ENCODE measurements at regions not wholly inside any gene's neighbourhood (a gene's known extent, or its start where the extent isn't known, plus 50 kb on each side); places are given as distances from the start of the nearest gene placed in this dataset.

DNA sequence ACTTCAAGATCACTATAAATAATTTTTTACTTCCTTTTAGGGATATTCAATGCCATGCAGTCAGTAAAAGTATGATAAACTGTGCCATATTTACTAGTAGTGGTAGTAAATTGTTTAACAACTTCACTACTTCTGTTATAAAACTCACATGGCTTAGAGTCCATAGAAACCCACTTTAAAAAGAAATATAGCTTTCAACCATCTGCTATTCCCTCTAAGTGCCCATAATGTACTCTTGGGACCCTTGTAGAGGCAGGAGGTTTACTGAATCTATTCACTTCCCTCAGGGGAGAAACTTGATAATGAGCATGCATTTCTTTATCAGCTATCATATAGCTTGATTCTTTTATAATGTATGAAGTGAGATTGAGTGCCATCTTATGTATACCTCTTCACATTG lies 1448.4 kb upstream of the ALCAM start:
- H3K4me3 ChIP-seq = no peak overlapping the region
- no peaks in the 10 kb centered on the region for H3K9me3 ChIP-seq
- ATAC-seq (ENCODE audit: insufficient number of reproducible peaks, low FRiP score, low read depth) = no peak
- TF ChIP-seq, protein P1, sequence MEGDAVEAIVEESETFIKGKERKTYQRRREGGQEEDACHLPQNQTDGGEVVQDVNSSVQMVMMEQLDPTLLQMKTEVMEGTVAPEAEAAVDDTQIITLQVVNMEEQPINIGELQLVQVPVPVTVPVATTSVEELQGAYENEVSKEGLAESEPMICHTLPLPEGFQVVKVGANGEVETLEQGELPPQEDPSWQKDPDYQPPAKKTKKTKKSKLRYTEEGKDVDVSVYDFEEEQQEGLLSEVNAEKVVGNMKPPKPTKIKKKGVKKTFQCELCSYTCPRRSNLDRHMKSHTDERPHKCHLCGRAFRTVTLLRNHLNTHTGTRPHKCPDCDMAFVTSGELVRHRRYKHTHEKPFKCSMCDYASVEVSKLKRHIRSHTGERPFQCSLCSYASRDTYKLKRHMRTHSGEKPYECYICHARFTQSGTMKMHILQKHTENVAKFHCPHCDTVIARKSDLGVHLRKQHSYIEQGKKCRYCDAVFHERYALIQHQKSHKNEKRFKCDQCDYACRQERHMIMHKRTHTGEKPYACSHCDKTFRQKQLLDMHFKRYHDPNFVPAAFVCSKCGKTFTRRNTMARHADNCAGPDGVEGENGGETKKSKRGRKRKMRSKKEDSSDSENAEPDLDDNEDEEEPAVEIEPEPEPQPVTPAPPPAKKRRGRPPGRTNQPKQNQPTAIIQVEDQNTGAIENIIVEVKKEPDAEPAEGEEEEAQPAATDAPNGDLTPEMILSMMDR (IDR thresholded peaks at IDR 0.05) = no peak
- no peaks in the 10 kb centered on the region for H3K36me3 ChIP-seq
- no peaks in the 10 kb centered on the region for H3K4me1 ChIP-seq (ENCODE audit: control insufficient read depth in 1 of 2, low read depth in 2 of 2)
- H3K27ac ChIP-seq = no peak overlapping the region
- no peak for DNase-seq (ENCODE audit: low spot score)
- no peaks in the 10 kb centered on the region for H3K27me3 ChIP-seq (replicated peaks; ENCODE audit: insufficient read depth)

DNA sequence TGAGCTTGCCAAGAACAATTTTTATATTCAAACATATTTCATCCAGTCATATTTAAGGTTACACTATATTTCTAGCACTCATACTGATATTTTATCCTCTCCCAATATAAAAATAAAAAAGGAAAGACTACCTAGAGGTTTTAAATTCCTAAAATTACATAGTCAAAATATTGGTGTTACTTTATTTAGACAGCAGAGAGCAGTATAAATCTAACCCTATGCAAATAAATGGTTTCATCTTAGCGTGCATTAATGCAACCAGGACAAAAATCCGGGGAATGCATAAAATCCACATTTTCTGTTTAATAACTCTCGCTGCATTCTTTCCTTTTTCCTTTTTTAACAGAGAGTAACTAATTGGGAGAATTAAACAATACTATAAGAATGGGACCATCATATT lies 1447.4 kb upstream of the ALCAM start:
- TF ChIP-seq, protein P1 (IDR thresholded peaks at IDR 0.05) = no peak
- DNase-seq (ENCODE audit: low spot score) = no peak
- Histone ChIP-seq H3K36me3 (no peaks in the 10 kb centered on the region), H3K4me1 (ENCODE audit: control insufficient read depth in 1 of 2, low read depth in 2 of 2) (no peaks in the 10 kb centered on the region), H3K27me3 (replicated peaks; ENCODE audit: insufficient read depth) (no peaks in the 10 kb centered on the region), H3K4me3 (peak overlapping the region; percentile 25), H3K27ac (no peak overlapping the region), H3K9me3 (no peaks in the 10 kb centered on the region)
- no peak for ATAC-seq (ENCODE audit: insufficient number of reproducible peaks, low FRiP score, low read depth)

DNA sequence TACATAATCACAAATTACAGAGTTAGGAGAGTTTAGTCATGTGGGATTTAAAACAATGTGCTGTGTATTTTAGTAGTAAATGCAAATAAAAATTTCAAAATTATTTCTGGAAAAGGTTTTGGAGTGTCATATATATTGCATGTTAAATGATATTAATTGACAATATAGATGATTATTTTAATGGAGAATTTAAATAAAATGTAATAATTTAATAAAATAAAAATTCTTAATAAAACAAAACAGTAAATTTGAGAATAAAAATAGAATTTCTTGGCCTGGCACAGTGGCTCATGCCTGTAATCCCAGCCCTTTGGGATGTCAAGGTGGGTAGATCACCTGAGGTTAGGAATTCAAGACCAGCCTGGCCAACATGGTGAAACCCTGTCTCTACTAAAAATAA lies 1442.8 kb upstream of the ALCAM start:
- H3K27me3 ChIP-seq (replicated peaks; ENCODE audit: insufficient read depth) = no peaks in the 10 kb centered on the region
- TF ChIP-seq, protein P1 (IDR thresholded peaks at IDR 0.05) = no peak
- no peaks in the 10 kb centered on the region for H3K36me3 ChIP-seq
- DNase-seq (ENCODE audit: low spot score) = no peak
- H3K9me3 ChIP-seq = no peaks in the 10 kb centered on the region
- no peak for ATAC-seq (ENCODE audit: insufficient number of reproducible peaks, low FRiP score, low read depth)
- H3K27ac ChIP-seq = no peak overlapping the region
- no peaks in the 10 kb centered on the region for H3K4me1 ChIP-seq (ENCODE audit: control insufficient read depth in 1 of 2, low read depth in 2 of 2)
- no peak overlapping the region for H3K4me3 ChIP-seq

DNA sequence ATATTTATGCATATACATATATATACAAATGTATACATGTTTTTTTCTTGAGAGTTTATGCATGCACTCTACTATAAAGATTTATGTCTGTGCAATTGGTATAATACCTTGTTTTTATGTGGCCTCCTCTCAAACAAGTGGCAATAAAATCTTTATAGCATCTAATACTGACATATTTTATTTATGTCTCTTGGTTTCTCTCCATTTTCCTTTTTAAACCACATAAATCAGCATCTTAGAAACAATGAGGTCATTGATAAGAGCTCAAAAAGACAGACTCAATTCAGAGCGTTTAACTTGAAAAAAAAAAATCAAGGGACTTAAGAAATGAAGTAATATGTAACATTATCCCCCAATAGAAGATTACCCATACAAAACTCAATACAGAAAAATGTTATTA lies 1442.2 kb upstream of the ALCAM start:
- Histone ChIP-seq H3K4me1 (ENCODE audit: control insufficient read depth in 1 of 2, low read depth in 2 of 2) (no peaks in the 10 kb centered on the region), H3K36me3 (no peaks in the 10 kb centered on the region), H3K27ac (no peak overlapping the region), H3K27me3 (replicated peaks; ENCODE audit: insufficient read depth) (no peaks in the 10 kb centered on the region), H3K9me3 (no peaks in the 10 kb centered on the region), H3K4me3 (no peak overlapping the region)
- TF ChIP-seq, protein P1 (IDR thresholded peaks at IDR 0.05) = no peak
- ATAC-seq (ENCODE audit: insufficient number of reproducible peaks, low FRiP score, low read depth) = no peak
- no peak for DNase-seq (ENCODE audit: low spot score)

DNA sequence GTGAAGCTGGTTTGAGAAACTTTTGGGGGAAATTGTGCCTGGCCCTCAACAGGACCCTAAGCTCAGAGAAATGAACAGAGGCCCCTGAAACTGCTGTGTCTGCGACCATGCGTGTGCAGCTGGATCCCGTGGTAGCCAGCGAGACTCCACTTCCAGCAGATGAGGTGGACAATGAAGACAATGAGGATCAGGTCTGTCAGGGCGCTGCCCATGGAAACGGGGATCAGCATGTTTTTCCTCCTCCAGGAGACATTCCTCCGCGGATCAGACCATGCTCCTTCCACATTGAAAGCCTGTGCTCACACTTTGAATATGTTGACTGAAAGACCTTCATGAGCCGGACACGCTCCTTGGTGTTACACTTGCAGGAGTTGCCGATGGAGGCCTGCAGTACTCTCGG lies 1439.8 kb upstream of the ALCAM start:
- DNase-seq (ENCODE audit: low spot score) = no peak
- ATAC-seq (ENCODE audit: insufficient number of reproducible peaks, low FRiP score, low read depth) = no peak
- Histone ChIP-seq H3K27ac (no peak overlapping the region), H3K4me3 (no peak overlapping the region), H3K27me3 (replicated peaks; ENCODE audit: insufficient read depth) (no peaks in the 10 kb centered on the region), H3K4me1 (ENCODE audit: control insufficient read depth in 1 of 2, low read depth in 2 of 2) (no peaks in the 10 kb centered on the region), H3K9me3 (no peaks in the 10 kb centered on the region), H3K36me3 (no peaks in the 10 kb centered on the region)
- TF ChIP-seq, protein P1 (IDR thresholded peaks at IDR 0.05) = no peak

All from thoracic aorta (tissue), 2 donors.